ENCODE measurements at regions not wholly inside any gene's neighbourhood (a gene's known extent, or its start where the extent isn't known, plus 50 kb on each side); places are given as distances from the start of the nearest gene placed in this dataset.

GRCh38 chr1:157286096-157286495 lies 147.9 kb upstream of the ETV3 start:
- no peak for TF ChIP-seq EP300 (IDR thresholded peaks at IDR 0.05; ENCODE audit: borderline replicate concordance in 1 of 2, low read depth in 1 of 2, low read length in 1 of 2)
- TF ChIP-seq CTCF (IDR thresholded peaks at IDR 0.05) = no peak
- no peak for TF ChIP-seq TAF1 (IDR thresholded peaks at IDR 0.05; ENCODE audit: borderline replicate concordance, low read depth, low read length)
- TF ChIP-seq GATA2 (CRISPR knock-in tag; IDR thresholded peaks at IDR 0.05) = no peak
- no peak for TF ChIP-seq YY1 (IDR thresholded peaks at IDR 0.05; ENCODE audit: low read depth)
- no peak for TF ChIP-seq USF2 (IDR thresholded peaks at IDR 0.05; ENCODE audit: borderline replicate concordance, low read depth, low read length)
- TF ChIP-seq TCF12 (IDR thresholded peaks at IDR 0.05) = no peak
- TF ChIP-seq, protein P1, sequence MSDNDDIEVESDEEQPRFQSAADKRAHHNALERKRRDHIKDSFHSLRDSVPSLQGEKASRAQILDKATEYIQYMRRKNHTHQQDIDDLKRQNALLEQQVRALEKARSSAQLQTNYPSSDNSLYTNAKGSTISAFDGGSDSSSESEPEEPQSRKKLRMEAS (IDR thresholded peaks at IDR 0.05; ENCODE audit: low read depth) = no peak
- TF ChIP-seq EZH2phosphoT487 (IDR thresholded peaks at IDR 0.05; ENCODE audit: borderline replicate concordance, low read depth) = no peak
- no peak for TF ChIP-seq POLR2AphosphoS5 (IDR thresholded peaks at IDR 0.05; ENCODE audit: low read depth, low read length)
- TF ChIP-seq REST (IDR thresholded peaks at IDR 0.05; ENCODE audit: low read depth, low read length) = no peak

Measured in SK-N-SH (cell line).